ENCODE measurements at regions not wholly inside any gene's neighbourhood (a gene's known extent, or its start where the extent isn't known, plus 50 kb on each side); places are given as distances from the start of the nearest gene placed in this dataset.
A peak's percentile ranks its signal among the peaks of the same experiment; 100 is the strongest.

- Histone ChIP-seq H3K9me3 (no peaks in the 10 kb centered on the region), H3K27me3 (peaks cover 0 to 6% (median 0%) of the 10 kb centered on the region in 4 donors), H3K36me3 (no peaks in the 10 kb centered on the region), H3K4me1 (peaks cover 0 to 14% (median 0%) of the 10 kb centered on the region in 4 donors), H3K27ac (replicated peaks in 1 of 4) (peak overlapping the region in 1 of 4 donors; percentile 65), H3K4me3 (peak overlapping the region; percentile 57 to 65 (median 58))
- WGBS = 54% methylated on average over 4 of the region's 4 CpGs
- intact Hi-C loops (cut with DNase I) = no loop called here
- no peak for DNase-seq (ENCODE audit: extremely low spot score)
- no peak for TF ChIP-seq EP300 (IDR thresholded peaks at IDR 0.05)
- no peak for TF ChIP-seq CTCF (IDR thresholded peaks at IDR 0.05)
- TF ChIP-seq POLR2A (IDR thresholded peaks at IDR 0.05; ENCODE audit: low read depth) = no peak
- no peak for TF ChIP-seq POLR2AphosphoS5 (IDR thresholded peaks at IDR 0.05)
Observed at GRCh38 chrX:51395480-51395809, 62.8 kb downstream of the NUDT10 start.
